DOHH2 (cell line): ENCODE measurements at regions not wholly inside any gene's neighbourhood (a gene's known extent, or its start where the extent isn't known, plus 50 kb on each side); places are given as distances from the start of the nearest gene placed in this dataset.

Source experiments
- H3F3A ChIP-seq: fragments of 200-600 bp; sonication (generic), shearing (Covaris generic); 2 replicates; pipeline ENCODE4 v1.6.0; 2016; ENCODE audit warnings: antibody characterized with exemption, mild to moderate bottlenecking; ENCODE audit not compliant: control insufficient read depth, insufficient read depth
- H3K27ac ChIP-seq: fragments of 200-600 bp; sonication (generic); 2 replicates; pipeline ENCODE4 v1.5.1; 2014; ENCODE audit warnings: low read depth, mild to moderate bottlenecking, low read length, moderate library complexity
- H3K27me3 ChIP-seq: fragments of 200-600 bp; sonication (generic); 2 replicates; pipeline ENCODE4 v1.6.1; 2014; ENCODE audit warnings: mild to moderate bottlenecking, low read length, mixed read lengths; ENCODE audit not compliant: control insufficient read depth
- H3K36me3 ChIP-seq: fragments of 200-600 bp; sonication (generic); 2 replicates; pipeline ENCODE4 v1.6.1; 2014; ENCODE audit warnings: mild to moderate bottlenecking, low read length, moderate library complexity, mixed read lengths; ENCODE audit not compliant: control insufficient read depth
- H3K4me1 ChIP-seq: fragments of 200-600 bp; sonication (generic); 2 replicates; pipeline ENCODE4 v1.6.1; 2014; ENCODE audit warnings: mild to moderate bottlenecking, low read length, mixed read lengths; ENCODE audit not compliant: control insufficient read depth
- H3K4me2 ChIP-seq: fragments of 200-600 bp; sonication (generic); 2 replicates; pipeline ENCODE4 v1.6.0; 2014; ENCODE audit warnings: mild to moderate bottlenecking, low read length, moderate library complexity
- H3K4me3 ChIP-seq: fragments of 200-600 bp; sonication (generic); 2 replicates; pipeline ENCODE4 v1.5.1; 2014; ENCODE audit warnings: mild to moderate bottlenecking, low read length, mixed read lengths
- H3K79me2 ChIP-seq: fragments of 200-600 bp; sonication (generic); 2 replicates; pipeline ENCODE4 v1.6.1; 2014; ENCODE audit warnings: mild to moderate bottlenecking, low read length, mixed read lengths; ENCODE audit not compliant: control insufficient read depth
- H3K9me2 ChIP-seq: fragments of 200-600 bp; sonication (generic); replicated peaks from 2 replicates; pipeline ENCODE4 v1.6.1; 2014; ENCODE audit warnings: mild to moderate bottlenecking, low read length, mixed read lengths; ENCODE audit not compliant: control insufficient read depth
- H3K9me3 ChIP-seq: fragments of 200-600 bp; sonication (generic); 2 replicates; pipeline ENCODE4 v1.6.1; 2014; ENCODE audit warnings: antibody characterized with exemption, low read length, mixed read lengths; ENCODE audit not compliant: control insufficient read depth, insufficient read depth
- H4K20me1 ChIP-seq: fragments of 200-600 bp; sonication (generic); 2 replicates; pipeline ENCODE4 v1.6.0; 2014; ENCODE audit warnings: low read depth, mild to moderate bottlenecking, antibody characterized with exemption, low read length, moderate library complexity; ENCODE audit not compliant: control insufficient read depth, insufficient read depth
- CTCF ChIP-seq: fragments of 200-600 bp; sonication (generic); IDR thresholded peaks from one replicate; pipeline ENCODE4 v1.5.1; 2014; ENCODE audit warnings: antibody characterized with exemption, mild to moderate bottlenecking, low read depth, low read length; ENCODE audit not compliant: poor library complexity, severe bottlenecking
- EZH2phosphoT487 ChIP-seq: fragments of 200-600 bp; sonication (generic); IDR thresholded peaks from 2 replicates; pipeline ENCODE4 v1.6.1; 2017; ENCODE audit warnings: borderline replicate concordance, mild to moderate bottlenecking, antibody characterized with exemption, low read length, moderate library complexity, mixed read lengths

GRCh38 chr12:70028918-70029317 is 203.9 kb downstream of the MYRFL start:
- no peaks in the 10 kb centered on the region for H4K20me1 ChIP-seq

GRCh38 chr12:70031046-70031445 is 206.0 kb downstream of the MYRFL start:
- Histone ChIP-seq H3K79me2 (no peaks in the 10 kb centered on the region), H3K4me1 (peaks cover 3% of the 10 kb centered on the region), H3K27ac (no peak overlapping the region), H3K4me2 (no peak overlapping the region), H4K20me1 (no peaks in the 10 kb centered on the region), H3K27me3 (no peaks in the 10 kb centered on the region), H3K36me3 (no peaks in the 10 kb centered on the region), H3F3A (no peaks in the 10 kb centered on the region), H3K9me2 (no peaks in the 10 kb centered on the region), H3K9me3 (no peaks in the 10 kb centered on the region), H3K4me3 (no peak overlapping the region)
- no peak for TF ChIP-seq CTCF
- no peak for TF ChIP-seq EZH2phosphoT487

More at GRCh38 chr12:70028918-70029317, 203.9 kb downstream of the MYRFL start:
- peaks cover 3% of the 10 kb centered on the region for H3K4me1 ChIP-seq
- H3K9me2 ChIP-seq: no peaks in the 10 kb centered on the region
- H3K27ac ChIP-seq: no peak overlapping the region
- H3K4me2 ChIP-seq: no peak overlapping the region
- no peaks in the 10 kb centered on the region for H3F3A ChIP-seq
- no peaks in the 10 kb centered on the region for H3K79me2 ChIP-seq
- H3K4me3 ChIP-seq: no peak overlapping the region
- H3K9me3 ChIP-seq: no peaks in the 10 kb centered on the region
- no peaks in the 10 kb centered on the region for H3K36me3 ChIP-seq
- H3K27me3 ChIP-seq: no peaks in the 10 kb centered on the region
- TF ChIP-seq CTCF: no peak

- Histone ChIP-seq H3F3A (no peaks in the 10 kb centered on the region), H4K20me1 (no peaks in the 10 kb centered on the region), H3K79me2 (no peaks in the 10 kb centered on the region), H3K9me2 (no peaks in the 10 kb centered on the region), H3K4me1 (peaks cover 3% of the 10 kb centered on the region), H3K4me3 (no peak overlapping the region), H3K36me3 (no peaks in the 10 kb centered on the region), H3K27me3 (no peaks in the 10 kb centered on the region), H3K4me2 (no peak overlapping the region), H3K9me3 (no peaks in the 10 kb centered on the region), H3K27ac (no peak overlapping the region)
- TF ChIP-seq CTCF: no peak
- TF ChIP-seq EZH2phosphoT487: no peak
These were observed 207.0 kb downstream of the MYRFL start for GRCh38 chr12:70032076-70032475.

- Histone ChIP-seq H3K79me2 (no peaks in the 10 kb centered on the region), H3K4me1 (peaks cover 3% of the 10 kb centered on the region), H3K36me3 (no peaks in the 10 kb centered on the region), H3K4me2 (no peak overlapping the region), H3K27me3 (no peaks in the 10 kb centered on the region), H3K9me2 (no peaks in the 10 kb centered on the region), H4K20me1 (no peaks in the 10 kb centered on the region), H3K9me3 (no peaks in the 10 kb centered on the region), H3F3A (no peaks in the 10 kb centered on the region), H3K4me3 (no peak overlapping the region), H3K27ac (no peak overlapping the region)
- no peak for TF ChIP-seq EZH2phosphoT487
- TF ChIP-seq CTCF: no peak
These were observed 208.3 kb downstream of the MYRFL start for GRCh38 chr12:70033310-70033709.
